Bronchial epithelial cell (primary cell): ENCODE measurements at regions not wholly inside any gene's neighbourhood (a gene's known extent, or its start where the extent isn't known, plus 50 kb on each side); places are given as distances from the start of the nearest gene placed in this dataset.

ENCODE experiments used
- DNase-seq: peaks from one replicate; pipeline ENCODE4 v3.0.0-alpha.2; 2010; ENCODE audit warnings: low read depth
- FAIRE-seq: peaks from 2 replicates; lab custom pipeline; 2011; peaks lifted over from hg19 to GRCh38; lab: Jason Lieb, UNC
- H3K27me3 ChIP-seq: 2 replicates; pipeline ENCODE4 v1.5.1; 2011; ENCODE audit warnings: low read length; ENCODE audit not compliant: control insufficient read depth, insufficient read depth
- H3K36me3 ChIP-seq: 2 replicates; pipeline ENCODE4 v1.5.1; 2011; ENCODE audit warnings: low read length; ENCODE audit not compliant: control insufficient read depth, insufficient read depth
- H3K4me3 ChIP-seq: 2 replicates; pipeline ENCODE4 v1.5.1; 2011; ENCODE audit warnings: mild to moderate bottlenecking, low read depth, low read length, control low read depth
- TF ChIP-seq, protein P1 (sequence below): IDR thresholded peaks from 2 replicates; pipeline ENCODE4 v1.5.1; 2011; ENCODE audit warnings: mild to moderate bottlenecking, moderate library complexity, low read length, control low read depth, inconsistent platforms; ENCODE audit not compliant: insufficient read depth, severe bottlenecking

DNA sequence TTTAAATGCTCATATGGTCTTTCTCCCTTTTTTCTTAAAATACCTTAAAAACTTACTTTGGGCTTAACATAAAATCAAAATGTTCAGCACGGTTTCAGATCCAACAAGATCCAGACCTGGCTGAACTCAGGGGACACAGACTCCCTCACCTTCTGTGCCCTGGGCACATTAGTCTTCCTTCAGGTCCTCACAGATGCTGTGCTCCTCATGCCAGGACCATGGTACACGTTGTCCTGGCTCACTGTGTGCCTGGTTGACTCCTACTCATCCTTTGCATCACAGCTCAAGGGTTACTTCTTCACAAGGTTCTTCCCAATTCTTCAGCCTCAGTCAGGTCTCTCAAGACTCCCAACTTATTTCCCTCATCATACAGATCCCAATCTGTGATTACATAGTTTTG is 73.6 kb upstream of the TCF21 start:
- no peak for DNase-seq
- TF ChIP-seq, protein P1, sequence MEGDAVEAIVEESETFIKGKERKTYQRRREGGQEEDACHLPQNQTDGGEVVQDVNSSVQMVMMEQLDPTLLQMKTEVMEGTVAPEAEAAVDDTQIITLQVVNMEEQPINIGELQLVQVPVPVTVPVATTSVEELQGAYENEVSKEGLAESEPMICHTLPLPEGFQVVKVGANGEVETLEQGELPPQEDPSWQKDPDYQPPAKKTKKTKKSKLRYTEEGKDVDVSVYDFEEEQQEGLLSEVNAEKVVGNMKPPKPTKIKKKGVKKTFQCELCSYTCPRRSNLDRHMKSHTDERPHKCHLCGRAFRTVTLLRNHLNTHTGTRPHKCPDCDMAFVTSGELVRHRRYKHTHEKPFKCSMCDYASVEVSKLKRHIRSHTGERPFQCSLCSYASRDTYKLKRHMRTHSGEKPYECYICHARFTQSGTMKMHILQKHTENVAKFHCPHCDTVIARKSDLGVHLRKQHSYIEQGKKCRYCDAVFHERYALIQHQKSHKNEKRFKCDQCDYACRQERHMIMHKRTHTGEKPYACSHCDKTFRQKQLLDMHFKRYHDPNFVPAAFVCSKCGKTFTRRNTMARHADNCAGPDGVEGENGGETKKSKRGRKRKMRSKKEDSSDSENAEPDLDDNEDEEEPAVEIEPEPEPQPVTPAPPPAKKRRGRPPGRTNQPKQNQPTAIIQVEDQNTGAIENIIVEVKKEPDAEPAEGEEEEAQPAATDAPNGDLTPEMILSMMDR, result no peak
- FAIRE-seq, result no peak

DNA sequence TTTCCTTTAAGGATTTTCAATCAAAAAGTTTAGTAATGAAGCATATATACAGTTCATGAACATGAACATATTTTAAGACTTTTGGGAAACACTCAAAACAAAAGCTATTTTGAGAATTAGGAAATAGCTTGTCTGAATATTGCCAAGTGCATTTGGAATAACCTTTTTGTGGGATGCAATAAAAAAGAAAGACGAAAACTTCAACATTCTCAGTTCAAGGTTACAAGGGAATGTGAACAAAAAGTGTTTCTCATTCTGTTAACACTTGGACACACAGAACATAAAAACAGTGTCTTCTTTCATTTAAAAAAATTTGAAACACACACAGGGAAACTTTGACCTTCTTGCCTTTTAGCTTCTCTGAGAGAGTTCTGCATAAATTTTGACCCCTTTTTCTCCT is 72.7 kb upstream of the TCF21 start:
- Histone ChIP-seq H3K4me3 (no peak overlapping the region), H3K27me3 (no peaks in the 10 kb centered on the region), H3K36me3 (no peaks in the 10 kb centered on the region)
- FAIRE-seq, result no peak
- TF ChIP-seq, protein P1, result no peak
- no peak for DNase-seq

More for the DNA sequence above, 73.6 kb upstream of the TCF21 start:
- Histone ChIP-seq H3K36me3 (no peaks in the 10 kb centered on the region), H3K4me3 (no peak overlapping the region), H3K27me3 (no peaks in the 10 kb centered on the region)

DNA sequence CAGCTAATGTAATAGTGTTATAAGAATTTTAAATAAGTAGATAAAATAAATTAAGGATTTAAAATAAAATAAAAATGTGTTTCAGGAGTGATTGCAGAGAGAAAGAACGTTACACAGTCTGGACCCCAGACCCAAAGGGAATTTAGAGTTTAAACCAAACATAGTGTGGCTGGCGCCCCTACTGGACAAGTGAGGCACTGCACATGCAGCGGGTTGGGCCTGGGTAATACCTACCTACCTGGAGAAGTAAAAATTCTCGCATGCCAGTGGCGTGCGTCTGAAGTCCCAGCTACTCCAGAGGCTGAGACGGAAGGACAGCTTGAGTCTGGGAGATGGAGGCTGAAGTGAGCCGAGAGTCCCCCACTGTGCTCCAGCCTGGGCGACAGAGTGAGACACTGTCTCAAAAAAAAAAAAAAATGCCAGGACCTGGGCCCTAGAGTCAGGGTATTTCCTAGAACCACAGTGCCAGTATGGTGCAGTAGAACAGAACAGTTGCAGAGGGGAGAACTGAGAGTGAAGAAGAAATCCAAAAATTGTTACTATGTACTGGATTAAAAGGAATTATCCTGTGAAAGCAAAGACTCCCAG is 71.4 kb upstream of the TCF21 start:
- TF ChIP-seq, protein P1, result peak; percentile 43
- Histone ChIP-seq H3K4me3 (no peak overlapping the region), H3K27me3 (no peaks in the 10 kb centered on the region), H3K36me3 (no peaks in the 10 kb centered on the region)
- no peak for DNase-seq
- FAIRE-seq, result no peak

DNA sequence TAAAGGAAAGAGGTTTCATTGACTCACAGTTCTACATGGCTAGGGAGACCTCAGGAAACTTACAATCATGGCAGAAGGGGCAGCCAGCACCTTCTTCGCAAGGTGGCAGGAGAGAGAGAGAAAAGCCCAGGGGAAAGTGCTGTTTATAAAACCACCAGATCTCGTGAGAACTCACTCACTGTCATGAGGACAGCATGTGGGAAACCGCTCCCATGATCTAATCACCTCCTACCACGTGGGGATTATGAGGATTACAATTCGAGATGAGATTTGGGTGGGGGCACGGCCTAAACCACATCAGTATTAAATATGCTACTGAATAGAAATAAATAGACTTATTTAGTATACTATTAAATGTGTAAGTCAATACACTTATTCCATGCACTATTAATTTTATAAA is 70.6 kb upstream of the TCF21 start:
- TF ChIP-seq, protein P1, result no peak
- FAIRE-seq (no peak), DNase-seq (no peak)
- Histone ChIP-seq H3K4me3 (no peak overlapping the region), H3K36me3 (no peaks in the 10 kb centered on the region), H3K27me3 (no peaks in the 10 kb centered on the region)

DNA sequence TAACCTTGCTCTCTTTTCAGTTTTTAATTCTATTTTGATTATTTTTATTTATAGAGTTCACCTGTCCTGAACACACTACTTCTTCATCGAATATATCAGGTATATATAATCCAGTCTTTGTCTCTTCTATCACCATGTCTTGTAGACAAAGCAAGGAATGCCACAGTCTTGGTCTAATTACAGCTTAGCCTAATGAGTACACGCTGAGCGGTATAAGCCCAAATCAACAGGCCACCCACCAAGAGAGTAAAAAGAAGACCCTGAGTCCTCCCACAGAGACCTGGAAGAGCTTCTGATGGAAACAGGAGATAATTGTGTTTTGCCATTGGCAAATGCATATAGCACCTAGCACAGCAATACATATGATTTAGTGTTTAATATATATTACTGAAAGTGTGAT is 68.7 kb upstream of the TCF21 start:
- DNase-seq (no peak), FAIRE-seq (no peak)
- H3K27me3 ChIP-seq, result no peaks in the 10 kb centered on the region
- H3K4me3 ChIP-seq, result no peak overlapping the region
- TF ChIP-seq, protein P1, result no peak
- no peaks in the 10 kb centered on the region for H3K36me3 ChIP-seq

DNA sequence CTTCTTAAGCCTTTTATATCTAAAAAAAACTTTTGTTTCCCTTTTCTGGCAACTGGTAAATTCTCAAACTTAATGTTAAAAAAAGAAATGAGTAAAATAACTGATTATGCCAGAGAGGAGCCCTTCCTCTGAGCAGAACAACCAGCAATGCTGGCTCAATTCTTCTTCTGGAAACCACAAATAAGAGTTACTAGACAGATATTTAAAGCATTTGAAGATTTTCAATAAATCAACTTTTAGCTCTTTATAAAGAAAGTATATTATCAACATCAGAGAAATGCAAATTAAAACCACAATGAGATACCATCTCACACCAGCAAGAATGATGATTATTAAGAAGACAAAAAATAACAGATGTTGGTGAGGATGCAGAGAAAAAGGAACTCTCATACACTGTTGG is 61.1 kb upstream of the TCF21 start:
- Histone ChIP-seq H3K27me3 (peaks cover 2% of the 10 kb centered on the region), H3K4me3 (no peak overlapping the region), H3K36me3 (no peaks in the 10 kb centered on the region)
- no peak for FAIRE-seq
- DNase-seq, result no peak
- TF ChIP-seq, protein P1, result no peak
